ENCODE measurements at regions not wholly inside any gene's neighbourhood (a gene's known extent, or its start where the extent isn't known, plus 50 kb on each side); places are given as distances from the start of the nearest gene placed in this dataset.

DNA sequence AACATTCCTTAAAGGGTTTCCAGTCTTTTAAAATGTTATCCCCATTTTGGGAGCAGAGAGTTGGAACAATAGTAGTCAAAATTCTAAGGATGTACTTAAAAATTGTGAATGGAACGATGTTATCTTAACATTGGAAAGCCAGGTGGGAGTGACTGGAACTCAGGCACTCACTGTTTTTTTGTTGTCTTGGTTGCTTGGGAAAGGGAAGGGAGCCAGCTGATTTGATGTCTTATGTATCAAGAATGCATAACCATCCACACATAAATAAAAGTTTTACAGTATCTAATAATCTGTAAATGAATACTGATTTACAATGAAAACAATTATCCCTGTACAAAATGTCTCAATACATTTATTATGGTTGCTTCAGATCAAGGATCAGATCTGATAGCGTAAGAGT lies 88.7 kb downstream of the SLC10A2 start:
- Histone ChIP-seq H3K9me3 (no peaks in the 10 kb centered on the region), H3K4me3 (peak overlapping the region in 1 of 4 donors; percentile 11), H3K27ac (no peak overlapping the region), H3K4me1 (no peaks in the 10 kb centered on the region), H3K36me3 (no peaks in the 10 kb centered on the region), H3K27me3 (no peaks in the 10 kb centered on the region)
- no peak for TF ChIP-seq EP300 (IDR thresholded peaks at IDR 0.05)
- DNase-seq = no peak
- intact Hi-C loops (cut with DNase I) = no loop called here
- WGBS, 2 donors = 81 to 93% methylated on average over 2 of the region's 2 CpGs

GRCh38 chr13:102974317-102975087 lies 91.7 kb downstream of the SLC10A2 start:
- Histone ChIP-seq H3K4me1 (no peaks in the 10 kb centered on the region), H3K4me3 (no peak overlapping the region), H3K36me3 (no peaks in the 10 kb centered on the region), H3K27me3 (no peaks in the 10 kb centered on the region), H3K9me3 (no peaks in the 10 kb centered on the region), H3K27ac (no peak overlapping the region)
- intact Hi-C loops (cut with DNase I) = no loop called here
- DNase-seq = no peak
- 38 to 61% methylated on average over 8 of the region's 8 CpGs for WGBS, 2 donors
- TF ChIP-seq, protein P1, sequence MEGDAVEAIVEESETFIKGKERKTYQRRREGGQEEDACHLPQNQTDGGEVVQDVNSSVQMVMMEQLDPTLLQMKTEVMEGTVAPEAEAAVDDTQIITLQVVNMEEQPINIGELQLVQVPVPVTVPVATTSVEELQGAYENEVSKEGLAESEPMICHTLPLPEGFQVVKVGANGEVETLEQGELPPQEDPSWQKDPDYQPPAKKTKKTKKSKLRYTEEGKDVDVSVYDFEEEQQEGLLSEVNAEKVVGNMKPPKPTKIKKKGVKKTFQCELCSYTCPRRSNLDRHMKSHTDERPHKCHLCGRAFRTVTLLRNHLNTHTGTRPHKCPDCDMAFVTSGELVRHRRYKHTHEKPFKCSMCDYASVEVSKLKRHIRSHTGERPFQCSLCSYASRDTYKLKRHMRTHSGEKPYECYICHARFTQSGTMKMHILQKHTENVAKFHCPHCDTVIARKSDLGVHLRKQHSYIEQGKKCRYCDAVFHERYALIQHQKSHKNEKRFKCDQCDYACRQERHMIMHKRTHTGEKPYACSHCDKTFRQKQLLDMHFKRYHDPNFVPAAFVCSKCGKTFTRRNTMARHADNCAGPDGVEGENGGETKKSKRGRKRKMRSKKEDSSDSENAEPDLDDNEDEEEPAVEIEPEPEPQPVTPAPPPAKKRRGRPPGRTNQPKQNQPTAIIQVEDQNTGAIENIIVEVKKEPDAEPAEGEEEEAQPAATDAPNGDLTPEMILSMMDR (IDR thresholded peaks at IDR 0.05) = no peak
- TF ChIP-seq POLR2A (IDR thresholded peaks at IDR 0.05) = no peak
- TF ChIP-seq POLR2AphosphoS5 (IDR thresholded peaks at IDR 0.05) = no peak
- TF ChIP-seq EP300 (IDR thresholded peaks at IDR 0.05) = no peak

DNA sequence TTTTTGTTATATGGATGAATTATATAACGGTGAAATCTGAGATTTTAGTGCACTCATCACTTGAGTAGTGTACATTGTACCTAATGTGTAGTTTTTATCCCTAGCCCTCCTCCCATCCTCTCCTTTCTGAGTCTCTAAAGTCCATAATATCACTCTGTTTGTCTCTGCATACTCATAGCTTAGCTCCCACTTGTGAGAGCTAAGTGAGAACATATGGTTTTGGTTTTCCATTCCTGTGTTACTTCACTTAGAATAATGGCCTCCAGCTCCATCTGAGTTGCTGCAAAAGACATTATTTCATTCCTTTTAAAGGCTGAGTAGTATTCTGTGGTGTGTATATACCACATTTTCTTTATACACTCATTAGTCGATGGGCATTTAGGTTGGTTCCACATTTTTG lies 94.0 kb downstream of the SLC10A2 start:
- WGBS, 2 donors = 91 to 96% methylated on average over 2 of the region's 2 CpGs
- Histone ChIP-seq H3K4me3 (no peak overlapping the region), H3K4me1 (no peaks in the 10 kb centered on the region), H3K27ac (no peak overlapping the region), H3K36me3 (no peaks in the 10 kb centered on the region), H3K27me3 (no peaks in the 10 kb centered on the region), H3K9me3 (no peaks in the 10 kb centered on the region)
- DNase-seq = no peak
- intact Hi-C loops (cut with DNase I) = no loop called here
- no peak for TF ChIP-seq POLR2AphosphoS5 (IDR thresholded peaks at IDR 0.05)
- TF ChIP-seq, protein P1 (IDR thresholded peaks at IDR 0.05) = no peak
- no peak for TF ChIP-seq EP300 (IDR thresholded peaks at IDR 0.05)
- TF ChIP-seq POLR2A (IDR thresholded peaks at IDR 0.05) = no peak

- Histone ChIP-seq H3K27me3 (no peaks in the 10 kb centered on the region), H3K36me3 (no peaks in the 10 kb centered on the region), H3K27ac (no peak overlapping the region), H3K4me3 (no peak overlapping the region), H3K9me3 (no peaks in the 10 kb centered on the region), H3K4me1 (no peaks in the 10 kb centered on the region)
- no peak for TF ChIP-seq EP300 (IDR thresholded peaks at IDR 0.05)
- no peak for TF ChIP-seq POLR2AphosphoS5 (IDR thresholded peaks at IDR 0.05)
- TF ChIP-seq POLR2A (IDR thresholded peaks at IDR 0.05) = no peak
- TF ChIP-seq, protein P1 (IDR thresholded peaks at IDR 0.05) = no peak
- WGBS, 2 donors = 70 to 75% methylated on average over 2 of the region's 2 CpGs
- intact Hi-C loops (cut with DNase I) = no loop called here
- no peak for DNase-seq
Measured at GRCh38 chr13:102970542-102970941, 95.7 kb downstream of the SLC10A2 start.

DNA sequence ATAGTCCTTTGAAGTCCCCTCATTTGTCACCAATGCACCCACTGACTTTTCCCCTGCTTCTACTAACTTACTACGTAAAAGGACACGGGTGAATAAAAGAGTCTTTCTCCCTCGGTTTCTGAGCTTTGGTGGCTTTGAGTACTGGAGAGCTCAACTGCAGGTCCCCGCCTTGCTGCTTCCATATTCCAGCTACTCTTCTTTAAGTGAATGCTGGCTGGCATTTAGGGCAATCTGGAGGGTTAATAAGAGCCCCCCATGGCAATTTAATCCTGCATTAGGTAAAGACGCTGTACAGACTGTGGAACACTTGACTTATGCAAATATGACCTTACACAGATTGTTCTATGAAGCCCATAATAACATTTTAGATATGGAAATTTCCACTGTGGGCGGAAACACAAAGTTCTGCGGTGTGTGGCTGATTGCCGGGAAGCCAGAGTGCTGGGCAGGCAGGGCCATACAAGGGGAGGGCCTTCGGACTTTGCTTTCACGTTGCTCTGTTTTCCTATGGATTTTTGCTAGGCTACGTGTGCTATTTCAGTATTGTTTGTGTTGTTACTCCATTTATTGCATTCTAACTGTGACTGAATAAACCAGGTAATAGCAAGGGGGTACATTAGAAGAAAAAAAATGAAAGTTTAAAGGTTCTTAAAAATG lies 97.5 kb downstream of the SLC10A2 start:
- H3K4me3 ChIP-seq = no peak overlapping the region
- intact Hi-C loops (cut with DNase I) = no loop called here
- no peaks in the 10 kb centered on the region for H3K4me1 ChIP-seq
- TF ChIP-seq POLR2A (IDR thresholded peaks at IDR 0.05) (no peak), POLR2AphosphoS5 (IDR thresholded peaks at IDR 0.05) (no peak)
- TF ChIP-seq, protein P1 (IDR thresholded peaks at IDR 0.05) = no peak
- H3K27me3 ChIP-seq = no peaks in the 10 kb centered on the region
- 60 to 73% methylated on average over 11 of the region's 11 CpGs for WGBS, 2 donors
- DNase-seq = no peak
- no peaks in the 10 kb centered on the region for H3K36me3 ChIP-seq
- no peaks in the 10 kb centered on the region for H3K9me3 ChIP-seq
- no peak overlapping the region for H3K27ac ChIP-seq
